Upper lobe of left lung (tissue), 4 donors: ENCODE measurements at regions not wholly inside any gene's neighbourhood (a gene's known extent, or its start where the extent isn't known, plus 50 kb on each side); places are given as distances from the start of the nearest gene placed in this dataset.

Experiments
- POLR2A ChIP-seq, 4 donors: fragments of 450-650 bp; IDR thresholded peaks; one replicate each; pipeline ENCODE4 v1.5.1; 2016 to 2017; ENCODE audit warnings: antibody characterized with exemption in 4 of 4, mild to moderate bottlenecking in 2 of 4
- TF ChIP-seq, protein P1 (sequence below), 6 experiments: fragments of 450-650 bp in 4 of 6; fragments of 200-600 bp in 2 of 6; sonication (generic) in 2 of 6; IDR thresholded peaks; one replicate each; pipeline ENCODE4 v1.5.1; 2016 to 2019; ENCODE audit warnings: antibody characterized with exemption in 6 of 6

DNA sequence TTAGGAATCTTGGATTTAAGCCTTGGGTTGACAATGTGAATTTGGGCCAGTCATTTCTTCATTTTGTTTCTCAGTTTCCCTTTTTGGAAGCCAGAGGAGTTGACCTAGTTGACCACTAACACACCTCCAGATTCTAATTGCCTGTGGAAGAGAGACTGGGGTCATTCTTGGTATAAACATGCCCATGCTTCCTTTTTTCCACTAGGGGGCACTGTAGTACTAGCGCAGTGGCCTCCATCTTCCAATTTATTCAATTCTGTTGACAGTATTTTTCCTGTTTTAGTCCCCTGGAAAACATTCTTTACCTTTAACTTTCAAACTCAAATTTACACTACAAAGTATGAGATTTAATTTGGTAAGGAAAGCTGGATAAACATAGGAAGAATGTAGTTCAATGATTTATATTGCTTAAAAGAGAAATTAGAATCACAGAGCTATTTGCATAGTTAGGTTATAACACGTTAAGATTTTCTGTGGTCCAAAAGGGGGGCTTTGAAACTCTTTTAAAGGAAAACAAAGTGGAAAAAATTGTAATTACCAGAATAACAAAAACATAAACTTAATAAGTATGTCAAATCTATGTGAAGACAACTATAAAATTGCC is 57.5 kb upstream of the AGPS start:
- TF ChIP-seq, protein P1, sequence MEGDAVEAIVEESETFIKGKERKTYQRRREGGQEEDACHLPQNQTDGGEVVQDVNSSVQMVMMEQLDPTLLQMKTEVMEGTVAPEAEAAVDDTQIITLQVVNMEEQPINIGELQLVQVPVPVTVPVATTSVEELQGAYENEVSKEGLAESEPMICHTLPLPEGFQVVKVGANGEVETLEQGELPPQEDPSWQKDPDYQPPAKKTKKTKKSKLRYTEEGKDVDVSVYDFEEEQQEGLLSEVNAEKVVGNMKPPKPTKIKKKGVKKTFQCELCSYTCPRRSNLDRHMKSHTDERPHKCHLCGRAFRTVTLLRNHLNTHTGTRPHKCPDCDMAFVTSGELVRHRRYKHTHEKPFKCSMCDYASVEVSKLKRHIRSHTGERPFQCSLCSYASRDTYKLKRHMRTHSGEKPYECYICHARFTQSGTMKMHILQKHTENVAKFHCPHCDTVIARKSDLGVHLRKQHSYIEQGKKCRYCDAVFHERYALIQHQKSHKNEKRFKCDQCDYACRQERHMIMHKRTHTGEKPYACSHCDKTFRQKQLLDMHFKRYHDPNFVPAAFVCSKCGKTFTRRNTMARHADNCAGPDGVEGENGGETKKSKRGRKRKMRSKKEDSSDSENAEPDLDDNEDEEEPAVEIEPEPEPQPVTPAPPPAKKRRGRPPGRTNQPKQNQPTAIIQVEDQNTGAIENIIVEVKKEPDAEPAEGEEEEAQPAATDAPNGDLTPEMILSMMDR (IDR thresholded peaks at IDR 0.05) = peak; percentile 75 to 92 (median 86)
- no peak for TF ChIP-seq POLR2A (IDR thresholded peaks at IDR 0.05)
